HG03196 (cell line): ENCODE measurements at regions not wholly inside any gene's neighbourhood (a gene's known extent, or its start where the extent isn't known, plus 50 kb on each side); places are given as distances from the start of the nearest gene placed in this dataset.
"Not testable (repeated sequence)": the region's sequence is repeated elsewhere in the genome, so short reads cannot be mapped to it uniquely, and the experiment has no call there.

ENCODE experiments used
- ATAC-seq: cut with Tn5 transposase; IDR thresholded peaks from one replicate; pipeline ENCODE4 v1.9.1; 2021; ENCODE audit not compliant: unreplicated experiment

- no peak for ATAC-seq
Measured at GRCh38 chr16:88128556-88128955, 177.3 kb downstream of the BANP start.

- ATAC-seq: not testable (repeated sequence)
Measured at GRCh38 chr16:88129133-88129532, 177.9 kb downstream of the BANP start.

GRCh38 chr16:88130016-88130415 lies 178.8 kb downstream of the BANP start:
- no peak for ATAC-seq

GRCh38 chr16:88130681-88131080 lies 179.4 kb downstream of the BANP start:
- ATAC-seq: no peak

GRCh38 chr16:88131256-88131655 lies 180.0 kb downstream of the BANP start:
- no peak for ATAC-seq

- ATAC-seq: no peak
Measured at GRCh38 chr16:88131966-88132365, 180.7 kb downstream of the BANP start.

- no peak for ATAC-seq
Measured at GRCh38 chr16:88132836-88133506, 181.7 kb downstream of the BANP start.

- ATAC-seq: no peak
Measured at GRCh38 chr16:88133507-88133843, 182.2 kb downstream of the BANP start.

- ATAC-seq: not testable (repeated sequence)
Measured at GRCh38 chr16:88134172-88134898, 183.1 kb downstream of the BANP start.

GRCh38 chr16:88134899-88135682 lies 183.9 kb downstream of the BANP start:
- ATAC-seq: not testable (repeated sequence)

GRCh38 chr16:88136211-88136713 lies 185.0 kb downstream of the BANP start:
- ATAC-seq: not testable (repeated sequence)

GRCh38 chr16:88136939-88137338 lies 185.7 kb downstream of the BANP start:
- ATAC-seq: not testable (repeated sequence)

- not testable (repeated sequence) for ATAC-seq
Measured at GRCh38 chr16:88139141-88139540, 187.9 kb downstream of the BANP start.

GRCh38 chr16:88140195-88140594 lies 189.0 kb downstream of the BANP start:
- ATAC-seq: not testable (repeated sequence)

GRCh38 chr16:88141580-88141979 lies 190.3 kb downstream of the BANP start:
- ATAC-seq: no peak

- not testable (repeated sequence) for ATAC-seq
Measured at GRCh38 chr16:88142056-88142935, 191.1 kb downstream of the BANP start.

- ATAC-seq: not testable (repeated sequence)
Measured at GRCh38 chr16:88143122-88144027, 192.1 kb downstream of the BANP start.

- ATAC-seq: no peak
Measured at GRCh38 chr16:88144028-88144511, 192.8 kb downstream of the BANP start.

GRCh38 chr16:88145376-88145775 lies 194.1 kb downstream of the BANP start:
- not testable (repeated sequence) for ATAC-seq
